ENCODE measurements at regions not wholly inside any gene's neighbourhood (a gene's known extent, or its start where the extent isn't known, plus 50 kb on each side); places are given as distances from the start of the nearest gene placed in this dataset.

DNA sequence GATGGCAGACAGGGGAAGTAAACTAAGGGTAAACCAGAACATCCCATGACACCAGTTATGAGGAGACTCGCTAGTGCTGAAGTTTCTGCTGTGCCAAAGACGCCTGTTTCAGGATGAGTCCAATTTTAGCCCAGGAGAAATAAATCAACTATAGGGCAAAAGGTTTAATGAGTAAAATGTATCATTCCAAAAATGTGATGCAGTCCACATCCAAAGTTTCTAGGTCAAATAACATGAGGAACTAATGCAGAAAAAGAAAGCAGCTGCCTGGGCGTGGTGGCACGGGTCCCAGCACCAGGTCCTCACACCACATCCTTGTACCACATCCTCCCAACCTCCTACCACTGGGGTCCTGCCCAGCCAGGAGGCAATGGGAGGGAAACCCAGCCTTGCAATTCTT, 126.9 kb upstream of the CTAGE1 start:
- no peak for DNase-seq (ENCODE audit: low read depth)

DNA sequence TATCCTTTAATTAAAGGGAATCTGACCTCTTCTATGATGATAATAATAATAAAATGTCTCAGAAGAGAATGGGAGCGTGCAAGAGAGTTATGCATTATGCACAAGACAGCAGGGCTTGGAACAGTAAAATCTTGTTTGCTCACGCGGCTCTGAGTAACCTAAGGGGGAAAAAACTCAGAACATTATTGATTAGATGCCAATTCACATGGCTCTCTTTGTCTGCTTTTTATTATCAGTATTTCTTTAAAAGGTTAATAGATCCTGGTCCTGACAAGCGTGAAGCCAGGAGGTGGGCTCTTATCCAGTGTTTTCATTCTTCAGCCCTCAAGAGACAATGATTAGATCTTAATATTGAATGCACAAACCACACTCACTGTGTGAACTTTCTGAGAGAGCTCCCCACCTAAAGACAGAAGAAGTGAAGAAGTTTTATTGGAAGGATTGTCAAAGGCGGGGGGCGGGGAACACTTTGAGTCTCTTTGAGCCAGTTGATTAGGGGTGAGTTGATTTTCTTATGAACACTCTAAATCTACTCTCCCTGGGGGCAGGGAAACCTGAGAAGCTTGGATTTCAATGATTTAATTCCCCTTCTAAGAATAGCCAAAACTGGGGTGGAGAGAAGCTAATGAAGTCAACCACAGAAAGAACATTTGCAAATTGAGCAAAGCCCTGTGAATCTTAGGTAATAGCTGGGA, 127.5 kb upstream of the CTAGE1 start:
- DNase-seq (ENCODE audit: low read depth), result no peak

DNA sequence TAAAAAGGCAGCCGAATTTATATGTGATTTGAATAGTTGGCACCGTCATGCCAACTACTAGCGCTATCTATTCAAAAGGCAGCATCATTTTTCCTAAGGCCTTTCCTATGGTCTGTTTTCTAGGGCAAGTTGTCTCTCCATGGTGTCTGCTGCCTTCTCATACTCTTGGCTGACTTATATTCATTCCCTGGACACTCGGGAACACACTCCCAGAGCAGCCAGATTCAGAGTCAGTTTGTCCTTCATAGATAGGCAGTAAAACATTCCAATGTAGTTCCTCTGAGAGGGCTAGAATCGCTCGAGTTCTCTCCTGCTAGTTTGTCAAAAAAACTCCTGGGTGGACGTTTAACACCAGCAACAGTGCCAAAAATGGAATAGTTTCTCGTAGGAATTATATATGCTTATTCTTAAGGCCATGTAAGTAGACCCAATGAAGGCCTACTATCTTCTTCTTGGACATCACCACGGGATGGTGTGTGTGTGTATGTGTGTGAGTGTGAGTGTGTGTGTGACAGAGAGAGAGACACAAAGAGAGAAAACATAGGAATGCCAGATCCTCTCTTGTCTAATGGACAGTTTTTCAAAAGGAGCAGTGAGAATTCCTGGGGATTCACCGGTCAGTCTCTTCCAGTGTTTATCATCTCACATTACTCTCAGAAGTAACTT, 129.3 kb upstream of the CTAGE1 start:
- DNase-seq (ENCODE audit: low read depth), result no peak

DNA sequence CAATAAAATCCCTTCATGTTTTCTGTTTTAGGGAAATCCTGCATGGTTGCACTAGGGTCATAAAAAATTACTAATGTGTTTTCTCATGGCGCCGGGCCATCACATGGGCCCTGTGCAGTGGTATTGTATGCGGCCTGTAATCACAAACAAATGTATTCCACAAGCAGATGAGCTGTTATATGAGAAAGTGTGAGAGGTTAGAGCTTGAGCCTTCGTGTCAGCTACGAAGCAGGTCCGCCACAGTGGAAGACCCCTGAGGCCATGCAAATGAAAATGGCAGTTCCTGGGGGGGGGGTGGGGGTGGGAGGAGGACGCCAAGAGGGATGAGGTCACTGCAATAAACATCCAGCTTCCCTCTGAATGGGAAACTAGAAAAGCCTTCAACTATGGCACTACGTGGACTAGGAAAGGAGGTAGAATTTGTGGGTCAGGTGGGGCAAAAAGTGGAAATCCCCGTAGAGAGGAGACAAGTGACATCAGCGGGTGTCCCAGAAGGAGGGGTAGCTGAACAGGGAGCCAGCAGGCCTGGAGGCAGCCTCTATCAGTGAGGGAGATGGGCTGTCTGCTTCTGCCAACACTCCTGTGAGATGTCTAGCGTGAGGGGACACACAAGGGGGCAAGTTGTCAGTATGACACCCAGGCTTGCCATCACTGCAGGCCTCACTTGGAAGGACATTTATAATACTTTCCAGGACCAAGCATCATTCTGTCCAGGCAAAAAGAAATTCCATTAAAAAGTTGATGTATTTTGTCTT, 130.3 kb upstream of the CTAGE1 start:
- DNase-seq (ENCODE audit: low read depth), result no peak

DNA sequence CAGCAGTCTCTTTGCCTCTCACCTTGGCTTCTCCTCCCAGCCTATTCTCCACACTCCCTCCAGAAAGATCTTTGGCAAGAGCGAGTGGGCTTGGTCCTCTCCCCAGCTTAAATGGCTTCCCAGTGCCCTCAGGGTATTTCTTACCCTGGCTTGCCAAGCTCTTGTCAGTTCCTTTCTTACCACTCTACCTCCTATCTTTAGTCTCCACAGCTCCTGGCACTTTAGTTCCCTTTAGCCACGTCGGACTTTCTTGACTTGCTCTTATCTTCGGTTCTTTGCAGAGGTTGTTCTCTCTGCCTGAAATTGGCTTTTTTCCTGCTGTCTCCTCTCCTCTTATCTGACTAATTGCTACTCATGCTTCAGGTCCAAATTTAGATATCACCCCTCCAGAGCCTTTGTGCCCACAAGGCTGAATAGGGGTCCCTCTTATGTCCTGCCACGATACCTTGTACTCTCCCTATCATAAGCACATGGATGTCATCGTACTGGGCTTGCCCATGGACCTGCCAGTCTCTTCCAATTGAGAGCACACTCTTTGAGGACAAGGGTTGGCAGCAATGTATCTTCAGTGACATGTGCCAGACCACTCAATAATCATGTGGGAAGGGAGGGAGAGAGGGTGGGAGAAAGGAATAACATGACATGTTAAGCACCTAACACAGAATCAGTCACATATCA, 131.7 kb upstream of the CTAGE1 start:
- no peak for DNase-seq (ENCODE audit: low read depth)

DNA sequence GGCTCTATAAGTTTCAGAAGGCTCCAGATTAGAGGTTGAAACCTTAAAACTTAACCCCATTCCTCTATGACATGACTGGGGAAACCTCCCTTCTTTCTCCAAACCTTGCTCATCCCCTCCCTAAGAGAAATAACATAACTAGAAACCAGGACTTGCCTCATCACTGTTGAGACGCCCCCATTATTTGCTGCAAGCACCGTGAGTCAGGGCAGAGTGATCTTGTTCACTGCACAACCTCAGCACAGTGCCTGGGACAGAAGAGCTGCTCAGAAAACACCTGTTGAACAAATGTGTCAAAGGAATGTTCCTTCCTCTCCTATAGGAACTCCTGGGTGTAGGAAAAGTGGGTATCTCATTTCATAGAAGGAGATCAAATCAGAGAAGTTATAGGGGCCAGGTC, 132.7 kb upstream of the CTAGE1 start:
- no peak for DNase-seq (ENCODE audit: low read depth)

DNA sequence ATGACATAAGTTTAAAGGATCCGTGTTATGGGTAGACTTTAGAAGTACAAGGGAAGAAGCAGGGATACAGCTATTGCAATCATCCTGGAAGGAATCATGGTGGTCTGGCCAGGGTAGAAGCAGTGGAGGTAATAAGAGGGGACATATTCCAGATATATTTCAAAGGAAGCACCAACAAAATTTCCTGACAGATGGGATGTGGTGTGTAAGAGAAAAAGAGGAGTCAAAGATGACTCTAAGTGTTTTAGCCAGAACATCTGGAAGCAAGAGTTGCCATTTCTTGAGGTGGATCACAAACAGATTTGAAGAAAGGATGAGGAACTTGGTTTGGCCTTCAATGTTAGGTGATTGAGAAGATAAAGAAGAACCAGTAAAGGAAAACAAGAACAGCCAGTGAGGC, 133.1 kb upstream of the CTAGE1 start:
- no peak for DNase-seq (ENCODE audit: low read depth)

DNA sequence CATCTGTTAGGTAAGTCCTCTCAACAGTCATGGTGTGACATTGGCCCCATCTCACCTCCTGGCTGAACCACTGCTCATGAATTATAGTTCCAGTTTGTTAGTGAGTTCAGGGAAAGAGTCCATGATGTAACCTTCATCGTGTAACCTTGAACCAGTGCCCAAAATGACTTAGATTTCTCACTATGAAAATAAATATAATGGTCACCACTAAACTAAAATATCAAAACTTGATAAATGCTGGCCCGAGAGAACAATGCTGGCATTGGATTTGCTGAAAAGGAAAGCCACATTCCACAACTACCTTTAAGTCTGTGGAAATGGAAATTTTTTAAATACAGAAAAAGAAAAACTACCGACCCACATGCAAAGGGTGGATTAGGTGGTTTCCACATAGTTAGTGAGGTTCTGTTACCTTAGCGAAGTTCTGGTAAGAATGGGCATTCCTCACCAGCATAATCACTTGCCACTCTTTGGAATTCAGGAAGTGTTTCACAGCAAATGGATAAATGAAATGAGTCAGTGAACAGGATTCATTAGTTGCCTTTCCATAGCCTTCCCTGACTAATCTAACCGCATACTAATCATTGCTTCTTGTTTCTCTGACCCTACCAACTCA, 133.9 kb upstream of the CTAGE1 start:
- DNase-seq (ENCODE audit: low read depth), result no peak

DNA sequence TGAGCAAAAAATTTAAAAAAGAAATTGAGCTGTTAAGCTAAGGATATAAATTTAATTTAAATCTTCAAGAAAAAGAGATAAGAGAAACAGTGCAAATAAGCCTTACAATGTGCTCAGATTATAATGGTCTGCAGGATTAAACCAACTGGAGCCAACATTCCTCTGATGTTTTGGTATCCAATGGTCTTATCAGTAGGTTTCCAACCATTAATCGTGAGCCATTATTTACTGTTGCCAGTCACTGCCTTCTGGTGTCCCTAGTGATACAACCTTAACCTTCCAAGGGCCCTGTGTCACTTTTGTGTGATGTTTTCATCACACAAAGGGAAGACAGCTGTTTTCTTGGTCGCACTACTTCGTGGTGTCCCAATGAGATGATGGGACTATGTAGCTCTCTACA, 134.5 kb upstream of the CTAGE1 start:
- DNase-seq (ENCODE audit: low read depth), result no peak

DNA sequence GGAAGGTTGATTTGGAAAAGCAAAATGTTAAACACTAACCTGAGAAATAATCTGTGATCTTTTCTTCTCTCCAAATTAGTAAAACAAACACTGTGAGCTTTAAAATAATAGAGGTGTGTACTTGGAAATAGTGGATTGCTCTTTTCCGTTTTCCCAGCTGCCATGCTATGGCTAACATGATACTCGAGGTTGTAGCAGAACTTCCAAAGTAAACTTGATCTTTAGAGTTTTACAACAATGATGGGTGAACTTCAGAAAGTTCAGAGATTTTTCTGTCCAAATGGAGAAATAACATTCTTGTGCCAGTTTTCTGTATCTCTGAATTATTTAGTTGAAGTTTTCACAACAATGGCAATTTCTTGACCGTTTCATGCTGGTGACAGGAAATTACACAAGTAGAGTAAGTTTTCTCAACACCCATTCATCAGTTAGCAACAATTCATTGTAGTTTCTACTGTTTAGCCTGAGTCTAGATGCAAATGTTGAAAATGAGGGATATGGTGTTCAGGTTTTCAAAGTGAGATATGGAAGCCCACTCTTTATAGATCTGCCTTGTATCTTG, 135.3 kb upstream of the CTAGE1 start:
- no peak for DNase-seq (ENCODE audit: low read depth)

DNA sequence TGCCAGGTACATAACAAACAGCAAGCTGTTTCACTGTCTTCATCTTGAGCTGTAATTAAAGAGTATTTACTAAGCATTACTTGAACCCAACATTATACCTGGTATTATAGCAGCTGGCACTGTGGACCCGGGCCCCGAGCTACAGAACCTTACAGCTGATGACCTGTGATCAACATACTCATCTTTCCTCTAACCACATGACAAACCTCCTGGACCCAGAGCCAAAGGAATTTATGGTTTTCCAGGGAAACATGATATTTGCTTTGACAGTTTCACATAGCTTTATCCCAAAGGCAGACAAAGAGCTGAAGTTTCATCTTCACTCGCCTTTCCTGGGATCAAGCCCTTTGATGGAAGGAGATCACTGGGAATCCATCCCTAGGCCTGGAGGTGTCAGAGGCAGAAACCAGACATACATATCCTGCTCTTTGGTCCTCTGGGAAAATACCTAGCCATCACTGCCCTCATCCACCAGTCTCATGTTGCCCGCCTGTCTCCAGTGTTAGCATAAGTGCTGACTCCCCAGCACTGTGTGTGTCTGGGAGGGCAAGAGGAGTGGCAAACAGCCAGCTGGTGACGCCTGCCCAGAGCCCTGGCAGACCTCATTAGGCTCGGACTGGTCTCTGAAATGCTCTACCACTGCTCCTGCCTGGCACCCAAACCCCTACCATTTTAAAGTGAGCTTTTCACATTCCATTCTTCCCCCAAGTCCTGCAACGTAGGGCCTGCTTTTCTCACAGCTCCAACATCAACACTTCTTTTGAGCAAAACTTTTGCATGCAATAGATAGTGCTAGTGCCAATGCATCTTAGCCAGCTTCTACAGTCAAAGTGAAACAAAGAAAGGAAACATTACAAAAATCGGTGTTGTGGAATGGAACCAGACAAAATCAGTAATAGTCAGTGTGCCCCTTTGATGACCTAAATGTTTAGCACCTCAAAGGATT, 138.8 kb upstream of the CTAGE1 start:
- no peak for DNase-seq (ENCODE audit: low read depth)

DNA sequence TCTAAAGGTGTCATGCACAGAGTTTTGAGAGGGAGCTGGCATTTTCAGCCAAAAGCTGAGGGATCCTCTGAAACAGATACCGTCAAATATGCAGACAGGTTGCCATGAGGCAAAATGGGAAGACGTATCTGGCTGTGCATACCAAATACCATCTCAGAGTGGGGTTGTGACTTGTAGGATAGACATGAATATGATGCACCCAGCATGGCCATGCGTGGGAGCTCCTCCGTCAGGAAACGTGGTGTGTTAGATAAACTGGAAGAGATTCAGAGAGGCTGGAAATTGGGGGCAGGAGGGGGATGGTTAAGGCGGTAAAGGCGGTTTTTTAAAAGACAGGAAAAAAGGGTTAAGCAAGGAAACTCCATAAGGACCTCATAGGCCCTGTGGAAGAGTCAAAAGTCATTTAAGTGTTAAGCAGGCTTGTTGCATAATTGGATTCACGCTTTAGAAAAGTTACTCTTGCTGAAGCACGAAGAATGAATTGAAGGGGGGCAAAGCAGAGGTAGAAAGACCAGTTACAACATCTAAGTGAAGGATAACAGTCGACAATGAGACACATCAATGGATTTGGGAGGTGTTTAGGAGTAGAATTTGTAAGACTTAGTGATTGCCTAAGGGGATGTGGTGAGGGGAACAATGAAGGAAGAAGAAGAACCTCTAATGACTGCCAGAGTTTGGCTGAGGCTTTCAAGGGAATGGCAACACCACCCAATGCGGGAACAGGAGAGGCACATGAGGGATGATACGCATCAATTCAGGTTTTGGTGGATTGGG, 139.6 kb upstream of the CTAGE1 start:
- DNase-seq (ENCODE audit: low read depth), result no peak

DNA sequence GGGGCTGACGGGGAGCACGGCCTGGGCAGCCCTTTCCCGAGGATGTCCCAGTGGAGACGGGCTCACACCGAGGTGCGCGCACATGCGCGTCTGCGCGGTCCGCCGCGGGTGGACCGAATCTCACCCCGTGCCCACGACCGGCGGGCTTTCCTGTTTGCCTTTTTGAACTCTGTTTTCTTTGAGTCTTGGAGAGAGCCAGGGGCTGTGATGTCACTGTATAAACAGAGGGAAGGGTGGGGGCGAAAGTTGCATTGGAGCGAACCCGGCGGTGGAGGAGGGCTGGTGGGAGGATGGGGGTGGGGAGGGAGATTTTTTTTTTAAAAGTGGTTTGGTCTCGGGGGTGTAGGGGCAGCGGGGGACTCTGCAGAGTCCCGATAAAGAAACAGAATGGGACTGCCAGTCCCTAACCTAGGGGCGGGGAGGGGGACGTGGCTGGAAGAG, 141.2 kb upstream of the CTAGE1 start:
- DNase-seq (ENCODE audit: low read depth), result no peak

DNA sequence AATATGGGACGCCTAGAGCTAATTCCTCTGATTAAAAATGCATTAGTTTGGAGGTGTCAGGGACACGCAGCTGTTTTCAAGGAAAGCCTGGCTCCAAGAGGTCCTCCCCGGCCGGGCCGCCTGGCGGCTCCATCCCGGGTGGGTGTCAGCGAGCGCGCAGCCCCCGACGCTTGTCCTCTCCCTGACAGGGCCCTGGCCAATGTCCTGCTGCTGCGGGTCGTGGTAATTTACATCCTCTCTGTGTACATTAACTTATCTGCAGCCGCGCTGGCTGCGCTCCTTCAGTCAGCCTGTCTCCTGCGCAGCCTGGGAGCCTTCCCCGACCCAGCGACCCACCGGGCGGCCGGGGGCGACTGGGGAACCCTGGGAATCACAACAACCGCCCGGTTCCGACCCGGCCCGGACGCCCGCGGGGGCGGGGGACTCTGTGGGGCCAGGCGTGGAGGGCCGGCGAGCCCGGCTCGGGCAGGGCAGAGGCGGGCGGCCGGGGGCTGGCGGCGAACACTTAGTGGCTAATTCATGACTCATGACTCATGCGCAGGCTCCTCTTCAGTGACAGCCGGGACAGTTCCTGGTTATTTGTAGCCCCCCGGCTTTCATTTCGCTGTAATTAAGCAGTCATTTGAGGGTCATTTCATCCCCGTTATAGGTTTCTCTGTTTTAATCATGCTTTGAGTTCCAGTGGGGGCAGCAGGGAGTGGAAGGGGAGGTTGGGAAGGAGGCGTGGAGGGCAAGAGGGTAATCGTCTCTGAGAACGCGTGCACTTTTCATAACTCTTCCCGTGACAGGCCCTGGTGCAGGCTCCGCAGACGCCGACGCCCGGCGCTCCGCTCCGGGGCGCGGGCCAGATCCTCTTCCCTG, 141.9 kb upstream of the CTAGE1 start:
- no peak for DNase-seq (ENCODE audit: low read depth)

DNA sequence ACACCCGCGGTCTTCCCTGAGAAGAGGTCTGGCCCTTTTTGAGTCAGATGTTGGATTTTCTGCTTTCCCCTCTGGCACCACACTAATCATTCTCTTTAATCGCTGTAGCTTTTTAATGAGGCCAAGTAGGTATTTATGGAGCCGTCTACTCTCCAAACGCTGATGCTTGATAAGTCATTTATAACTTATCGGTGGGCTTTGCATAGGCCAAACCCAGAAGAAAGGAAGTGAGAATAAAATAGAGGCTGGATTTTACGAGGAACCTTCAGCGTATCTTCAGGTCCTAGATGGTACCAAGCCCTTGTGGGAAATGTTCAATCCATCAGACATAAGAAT, 142.5 kb upstream of the CTAGE1 start:
- no peak for DNase-seq (ENCODE audit: low read depth)

DNA sequence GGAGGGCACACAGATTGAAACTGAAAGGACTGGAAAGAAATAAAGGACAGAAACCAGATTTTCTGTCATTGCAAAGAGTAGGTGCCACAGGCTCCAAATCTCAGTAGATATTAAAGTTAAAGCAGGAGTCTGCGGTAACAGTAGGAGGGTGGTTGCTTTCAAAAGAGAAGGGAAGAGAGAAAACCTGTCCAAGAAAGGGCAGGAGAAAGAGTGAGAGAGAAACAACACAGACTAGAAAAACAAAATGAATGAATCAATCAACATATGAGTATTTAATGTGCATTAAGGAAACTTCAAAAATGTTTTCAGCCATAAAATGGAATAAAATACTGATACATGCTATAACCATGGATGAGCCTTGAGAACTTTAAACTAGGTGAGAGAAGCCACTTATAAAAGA, 143.1 kb upstream of the CTAGE1 start:
- DNase-seq (ENCODE audit: low read depth), result no peak

DNA sequence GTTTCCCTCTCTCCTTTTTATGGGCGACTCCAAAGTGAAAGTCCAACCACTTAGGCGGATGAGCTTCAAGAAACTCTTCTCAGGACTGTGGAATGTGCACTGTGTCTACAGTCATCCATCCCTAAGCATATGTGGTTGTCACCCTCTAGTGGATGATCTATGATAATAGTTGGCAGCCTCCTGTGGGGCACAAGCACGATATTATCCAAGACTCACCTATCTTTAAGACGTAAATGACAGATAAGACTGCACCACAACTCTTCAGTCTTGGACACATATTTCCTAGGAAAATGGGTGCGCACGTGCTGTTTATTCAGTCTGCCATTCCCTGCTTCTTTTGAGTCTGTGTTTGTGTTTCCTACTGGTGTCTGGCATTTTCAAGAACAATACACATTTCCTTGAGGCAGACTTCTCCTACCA, 145.5 kb upstream of the CTAGE1 start:
- no peak for DNase-seq (ENCODE audit: low read depth)

DNA sequence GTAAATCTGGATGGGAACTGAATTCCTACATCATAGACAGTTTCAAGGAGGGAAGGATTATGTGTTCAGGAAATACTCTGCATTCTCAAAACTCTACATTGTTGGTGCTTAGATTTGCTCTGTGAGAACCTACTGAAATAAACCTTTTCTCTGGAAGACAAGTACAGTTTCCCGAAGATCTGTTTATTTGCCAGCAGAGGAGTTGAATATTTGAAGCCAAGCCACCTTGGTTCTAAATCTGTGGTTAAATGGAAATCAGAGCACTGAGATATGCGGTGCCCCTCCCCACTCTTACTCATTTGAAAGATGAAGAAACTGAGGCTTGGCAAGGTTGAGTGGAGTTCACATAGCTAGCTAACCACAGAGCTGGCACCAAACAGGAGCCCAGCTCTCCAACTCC, 146.3 kb upstream of the CTAGE1 start:
- DNase-seq (ENCODE audit: low read depth), result no peak

All from CMK (cell line).